ENCODE measurements at regions not wholly inside any gene's neighbourhood (a gene's known extent, or its start where the extent isn't known, plus 50 kb on each side); places are given as distances from the start of the nearest gene placed in this dataset.

DNA sequence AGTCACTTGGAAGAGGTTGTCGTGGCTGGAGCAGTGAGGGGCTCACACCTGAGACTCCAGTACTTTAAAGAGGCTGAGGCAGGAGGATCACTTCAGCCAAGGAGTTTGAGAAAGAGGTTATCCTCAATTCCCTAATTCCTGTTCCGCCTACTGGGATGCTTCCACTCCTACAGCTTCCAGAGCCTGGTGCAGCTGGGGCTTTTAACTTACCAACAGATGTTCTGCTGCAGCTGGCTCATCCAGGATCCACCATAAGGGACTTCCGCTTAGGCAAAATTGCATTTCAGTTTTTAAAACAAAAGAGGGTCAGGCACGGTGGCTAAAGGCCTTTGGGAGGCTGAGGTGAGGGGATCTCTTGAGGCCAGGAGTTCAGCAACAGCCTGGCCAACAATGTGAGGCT, 59.1 kb upstream of the CDYL start:
- ChIA-PET POLR2A (no interaction called here), CTCF (interaction anchor here (0.6 to 1.1 kb wide), 2 partner anchors 34 to 237 kb away, joined by 3 to 4 read pairs; no protein-coding TSS in a partner anchor)
- TF ChIP-seq FOS (IDR thresholded peaks at IDR 0.05; ENCODE audit: borderline replicate concordance, insufficient read depth, low read length), result no peak
- H4K20me1 ChIP-seq (replicated peaks; ENCODE audit: control insufficient read depth, extremely low read depth, insufficient read depth, low read length), result no peaks in the 10 kb centered on the region
- H3K9ac ChIP-seq (replicated peaks; ENCODE audit: extremely low read depth, insufficient read depth, low read length), result no peak overlapping the region
- no peak overlapping the region for H2AFZ ChIP-seq (ENCODE audit: low read depth, low read length)
- H3K9me1 ChIP-seq (replicated peaks; ENCODE audit: control insufficient read depth, extremely low read depth, insufficient read depth, low read length), result no peaks in the 10 kb centered on the region
- H3K4me1 ChIP-seq (ENCODE audit: control insufficient read depth, extremely low read depth, insufficient read depth, low read length), result no peaks in the 10 kb centered on the region
- dilution Hi-C loops (cut with MboI; ENCODE audit: extremely low pct_ligation_motif_present, low sequenced_read_pairs), result no loop called here
- FAIRE-seq, result no peak
- H3K9me3 ChIP-seq (replicated peaks; ENCODE audit: control insufficient read depth, insufficient read depth, low read length), result no peaks in the 10 kb centered on the region
- no peak for DNase-seq (ENCODE audit: low read depth, low spot score)
- intact Hi-C loops (cut with micrococcal nuclease), result no loop called here
- no peaks in the 10 kb centered on the region for H3K36me3 ChIP-seq (ENCODE audit: control insufficient read depth in 2 of 2, extremely low read depth in 1 of 2, insufficient read depth in 2 of 2, low read length in 2 of 2)
- BruUV-seq (replicated peaks), result no TSS peak
- peaks cover 3 to 4% of the 10 kb centered on the region in 2 experiments for H3K27me3 ChIP-seq (ENCODE audit: control insufficient read depth in 2 of 2, insufficient read depth in 2 of 2, low read length in 2 of 2)
- no peak overlapping the region for H3K4me2 ChIP-seq (ENCODE audit: insufficient read depth, low read length)
- no peaks in the 10 kb centered on the region for H3K79me2 ChIP-seq (ENCODE audit: control insufficient read depth, insufficient read depth, low read length)
- H3K27ac ChIP-seq (ENCODE audit: insufficient read depth, low read depth, low read length), result no peak overlapping the region
- no peak overlapping the region for H3K4me3 ChIP-seq (replicated peaks in 1 of 3; ENCODE audit: insufficient read depth in 1 of 3, low read depth in 1 of 3, low read length in 3 of 3)

DNA sequence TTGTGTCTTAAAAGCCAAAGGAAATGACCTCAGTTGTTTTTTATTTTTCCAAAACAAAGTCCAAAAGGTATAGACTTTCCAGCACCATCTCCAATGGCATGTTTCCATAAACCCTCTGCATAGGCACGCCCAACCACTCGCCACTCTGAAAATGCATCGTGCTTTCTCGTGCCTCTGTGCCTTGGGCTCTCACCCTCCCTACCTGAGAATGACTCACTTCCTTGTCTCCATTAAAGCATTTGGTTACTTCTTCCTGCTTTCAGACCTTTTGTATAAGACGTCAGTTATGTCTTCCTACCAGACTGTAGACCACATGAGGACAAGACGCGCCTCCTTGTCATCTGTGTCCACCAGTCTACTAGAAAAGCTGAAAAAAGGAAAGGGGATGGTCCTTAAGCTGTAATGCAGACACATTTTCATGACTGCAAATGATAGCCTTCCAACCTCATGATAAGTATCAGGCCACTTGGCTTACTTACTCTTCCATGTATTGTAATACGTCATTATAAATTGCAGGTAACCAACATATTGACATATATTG, 61.2 kb upstream of the CDYL start:
- H3K9ac ChIP-seq (replicated peaks; ENCODE audit: extremely low read depth, insufficient read depth, low read length), result no peak overlapping the region
- H3K79me2 ChIP-seq (ENCODE audit: control insufficient read depth, insufficient read depth, low read length), result no peaks in the 10 kb centered on the region
- intact Hi-C loops (cut with micrococcal nuclease) (no loop called here), dilution Hi-C loops (cut with MboI; ENCODE audit: extremely low pct_ligation_motif_present, low sequenced_read_pairs) (no loop called here)
- CTCF ChIA-PET, result no interaction called here
- peaks cover 2 to 5% of the 10 kb centered on the region in 2 experiments for H3K27me3 ChIP-seq (ENCODE audit: control insufficient read depth in 2 of 2, insufficient read depth in 2 of 2, low read length in 2 of 2)
- H3K36me3 ChIP-seq (ENCODE audit: control insufficient read depth in 2 of 2, extremely low read depth in 1 of 2, insufficient read depth in 2 of 2, low read length in 2 of 2), result no peaks in the 10 kb centered on the region
- H3K4me3 ChIP-seq (replicated peaks in 1 of 3; ENCODE audit: insufficient read depth in 1 of 3, low read depth in 1 of 3, low read length in 3 of 3), result no peak overlapping the region
- H3K9me3 ChIP-seq (replicated peaks; ENCODE audit: control insufficient read depth, insufficient read depth, low read length), result no peaks in the 10 kb centered on the region
- no peak overlapping the region for H3K27ac ChIP-seq (ENCODE audit: insufficient read depth, low read depth, low read length)
- FAIRE-seq (no peak), DNase-seq (ENCODE audit: low read depth, low spot score) (no peak)
- no TSS peak for BruUV-seq (replicated peaks)
- no peaks in the 10 kb centered on the region for H3K9me1 ChIP-seq (replicated peaks; ENCODE audit: control insufficient read depth, extremely low read depth, insufficient read depth, low read length)
- H2AFZ ChIP-seq (ENCODE audit: low read depth, low read length), result no peak overlapping the region
- H3K4me2 ChIP-seq (ENCODE audit: insufficient read depth, low read length), result no peak overlapping the region
- no peaks in the 10 kb centered on the region for H3K4me1 ChIP-seq (ENCODE audit: control insufficient read depth, extremely low read depth, insufficient read depth, low read length)
- TF ChIP-seq GATA2 (IDR thresholded peaks at IDR 0.05; ENCODE audit: insufficient read depth, insufficient read length, low read depth, low read length), result no peak
- no peak for TF ChIP-seq FOS (IDR thresholded peaks at IDR 0.05; ENCODE audit: borderline replicate concordance, insufficient read depth, low read length)
- no peak for TF ChIP-seq POLR2A (IDR thresholded peaks at IDR 0.05; ENCODE audit: low read depth, low read length)
- no peak for TF ChIP-seq POLR2AphosphoS5 (IDR thresholded peaks at IDR 0.05; ENCODE audit: insufficient read depth, low read depth, low read length)
- no peak for TF ChIP-seq MYC (IDR thresholded peaks at IDR 0.05; ENCODE audit: low read depth, low read length)
- no peak for TF ChIP-seq EZH2 (IDR thresholded peaks at IDR 0.05; ENCODE audit: borderline replicate concordance, low read depth, low read length, severe bottlenecking)
- TF ChIP-seq, protein P1, sequence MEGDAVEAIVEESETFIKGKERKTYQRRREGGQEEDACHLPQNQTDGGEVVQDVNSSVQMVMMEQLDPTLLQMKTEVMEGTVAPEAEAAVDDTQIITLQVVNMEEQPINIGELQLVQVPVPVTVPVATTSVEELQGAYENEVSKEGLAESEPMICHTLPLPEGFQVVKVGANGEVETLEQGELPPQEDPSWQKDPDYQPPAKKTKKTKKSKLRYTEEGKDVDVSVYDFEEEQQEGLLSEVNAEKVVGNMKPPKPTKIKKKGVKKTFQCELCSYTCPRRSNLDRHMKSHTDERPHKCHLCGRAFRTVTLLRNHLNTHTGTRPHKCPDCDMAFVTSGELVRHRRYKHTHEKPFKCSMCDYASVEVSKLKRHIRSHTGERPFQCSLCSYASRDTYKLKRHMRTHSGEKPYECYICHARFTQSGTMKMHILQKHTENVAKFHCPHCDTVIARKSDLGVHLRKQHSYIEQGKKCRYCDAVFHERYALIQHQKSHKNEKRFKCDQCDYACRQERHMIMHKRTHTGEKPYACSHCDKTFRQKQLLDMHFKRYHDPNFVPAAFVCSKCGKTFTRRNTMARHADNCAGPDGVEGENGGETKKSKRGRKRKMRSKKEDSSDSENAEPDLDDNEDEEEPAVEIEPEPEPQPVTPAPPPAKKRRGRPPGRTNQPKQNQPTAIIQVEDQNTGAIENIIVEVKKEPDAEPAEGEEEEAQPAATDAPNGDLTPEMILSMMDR (IDR thresholded peaks at IDR 0.05; ENCODE audit: extremely low read depth in 1 of 2, insufficient read depth in 1 of 2, low read depth in 1 of 2, low read length in 2 of 2), result no peak
- no peak for TF ChIP-seq JUN (IDR thresholded peaks at IDR 0.05; ENCODE audit: borderline replicate concordance, insufficient read depth, insufficient read length, low read depth)
- TF ChIP-seq, protein P2, sequence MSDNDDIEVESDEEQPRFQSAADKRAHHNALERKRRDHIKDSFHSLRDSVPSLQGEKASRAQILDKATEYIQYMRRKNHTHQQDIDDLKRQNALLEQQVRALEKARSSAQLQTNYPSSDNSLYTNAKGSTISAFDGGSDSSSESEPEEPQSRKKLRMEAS (IDR thresholded peaks at IDR 0.05; ENCODE audit: insufficient read depth, insufficient read length), result no peak
- POLR2A ChIA-PET, result no interaction called here
- no peaks in the 10 kb centered on the region for H4K20me1 ChIP-seq (replicated peaks; ENCODE audit: control insufficient read depth, extremely low read depth, insufficient read depth, low read length)
